CD4-positive, alpha-beta T cell treated with Interleukin-10 for 1 hour (primary cell): ENCODE measurements at regions not wholly inside any gene's neighbourhood (a gene's known extent, or its start where the extent isn't known, plus 50 kb on each side); places are given as distances from the start of the nearest gene placed in this dataset.
"Not testable (repeated sequence)": the region's sequence is repeated elsewhere in the genome, so short reads cannot be mapped to it uniquely, and the experiment has no call there.

ENCODE experiments used
- DNase-seq: peaks from one replicate; pipeline ENCODE4 v3.0.0-alpha.2; 2020

- no peak for DNase-seq
Measured at GRCh38 chr13:83722443-83722842, 159.8 kb downstream of the SLITRK1 start.

GRCh38 chr13:83716121-83716520, 166.2 kb downstream of the SLITRK1 start:
- DNase-seq, result no peak

- no peak for DNase-seq
Measured at GRCh38 chr13:83714236-83714635, 168.0 kb downstream of the SLITRK1 start.

GRCh38 chr13:83710133-83710515, 172.2 kb downstream of the SLITRK1 start:
- no peak for DNase-seq

GRCh38 chr13:83709426-83710132, 172.7 kb downstream of the SLITRK1 start:
- DNase-seq, result no peak

GRCh38 chr13:83702021-83702420, 180.3 kb downstream of the SLITRK1 start:
- no peak for DNase-seq

- no peak for DNase-seq
Measured at GRCh38 chr13:83692800-83693199, 189.5 kb downstream of the SLITRK1 start.

- no peak for DNase-seq
Measured at GRCh38 chr13:83691966-83692365, 190.3 kb downstream of the SLITRK1 start.

GRCh38 chr13:83681547-83681946, 200.7 kb downstream of the SLITRK1 start:
- DNase-seq, result no peak

GRCh38 chr13:83677985-83678384, 204.3 kb downstream of the SLITRK1 start:
- DNase-seq, result no peak

- DNase-seq, result no peak
Measured at GRCh38 chr13:83672612-83673011, 209.7 kb downstream of the SLITRK1 start.

- DNase-seq, result no peak
Measured at GRCh38 chr13:83667606-83668005, 214.7 kb downstream of the SLITRK1 start.

GRCh38 chr13:83666141-83666540, 216.1 kb downstream of the SLITRK1 start:
- no peak for DNase-seq

GRCh38 chr13:83657281-83657680, 225.0 kb downstream of the SLITRK1 start:
- DNase-seq, result no peak

- DNase-seq, result not testable (repeated sequence)
Measured at GRCh38 chr13:83642617-83643016, 239.7 kb downstream of the SLITRK1 start.

- no peak for DNase-seq
Measured at GRCh38 chr13:83634601-83635000, 247.7 kb downstream of the SLITRK1 start.

GRCh38 chr13:83633746-83634145, 248.5 kb downstream of the SLITRK1 start:
- DNase-seq, result no peak

GRCh38 chr13:83622422-83622784, 259.9 kb downstream of the SLITRK1 start:
- DNase-seq, result no peak

GRCh38 chr13:83621765-83622421, 260.4 kb downstream of the SLITRK1 start:
- DNase-seq, result no peak

- DNase-seq, result no peak
Measured at GRCh38 chr13:83620530-83621220, 261.6 kb downstream of the SLITRK1 start.

GRCh38 chr13:83618966-83619365, 263.3 kb downstream of the SLITRK1 start:
- DNase-seq, result no peak

- DNase-seq, result no peak
Measured at GRCh38 chr13:83613524-83613923, 268.8 kb downstream of the SLITRK1 start.

GRCh38 chr13:83601539-83601938, 280.7 kb downstream of the SLITRK1 start:
- no peak for DNase-seq

GRCh38 chr13:83592095-83592494, 290.2 kb downstream of the SLITRK1 start:
- no peak for DNase-seq
